H54 (cell line): ENCODE measurements at regions not wholly inside any gene's neighbourhood (a gene's known extent, or its start where the extent isn't known, plus 50 kb on each side); places are given as distances from the start of the nearest gene placed in this dataset.

Source experiments
- DNase-seq: peaks from one replicate; pipeline ENCODE4 v3.0.0; 2011; ENCODE audit warnings: low spot score, mixed read lengths; ENCODE audit not compliant: insufficient read length
- FAIRE-seq: peaks from 3 replicates; lab custom pipeline; 2011; peaks lifted over from hg19 to GRCh38; lab: Jason Lieb, UNC
- POLR2A ChIP-seq: IDR thresholded peaks from 2 replicates; pipeline ENCODE4 v1.6.1; 2011; ENCODE audit warnings: low read depth, mild to moderate bottlenecking, low read length

- TF ChIP-seq POLR2A, result no peak
- DNase-seq (no peak), FAIRE-seq (no peak)
Measured at GRCh38 chr14:44030831-44031383, 476.2 kb downstream of the FSCB start.

GRCh38 chr14:44029933-44030332 lies 477.1 kb downstream of the FSCB start:
- TF ChIP-seq POLR2A, result no peak
- no peak for FAIRE-seq
- DNase-seq, result no peak

- DNase-seq, result no peak
- FAIRE-seq, result no peak
Measured at GRCh38 chr14:44027397-44027796, 479.7 kb downstream of the FSCB start.

GRCh38 chr14:44010595-44010994 lies 496.5 kb downstream of the FSCB start:
- FAIRE-seq (no peak), DNase-seq (no peak)
- TF ChIP-seq POLR2A, result no peak

More at GRCh38 chr14:44027397-44027796, 479.7 kb downstream of the FSCB start:
- no peak for TF ChIP-seq POLR2A

- no peak for FAIRE-seq
- TF ChIP-seq POLR2A, result no peak
Measured at GRCh38 chr14:44010071-44010470, 497.0 kb downstream of the FSCB start.

GRCh38 chr14:44009642-44010041 lies 497.4 kb downstream of the FSCB start:
- no peak for FAIRE-seq
- TF ChIP-seq POLR2A, result no peak
- DNase-seq, result no peak

More at GRCh38 chr14:44010071-44010470, 497.0 kb downstream of the FSCB start:
- DNase-seq, result no peak

- no peak for DNase-seq
- no peak for TF ChIP-seq POLR2A
- FAIRE-seq, result no peak
Measured at GRCh38 chr14:43988989-43989388, 518.1 kb downstream of the FSCB start.

- no peak for TF ChIP-seq POLR2A
- FAIRE-seq, result no peak
- no peak for DNase-seq
Measured at GRCh38 chr14:43983721-43984120, 523.4 kb downstream of the FSCB start.

- no peak for FAIRE-seq
- no peak for DNase-seq
- TF ChIP-seq POLR2A, result no peak
Measured at GRCh38 chr14:43981135-43981768, 525.8 kb downstream of the FSCB start.

- no peak for TF ChIP-seq POLR2A
- DNase-seq (no peak), FAIRE-seq (no peak)
Measured at GRCh38 chr14:43956741-43957140, 550.3 kb downstream of the FSCB start.

- no peak for DNase-seq
- no peak for TF ChIP-seq POLR2A
- no peak for FAIRE-seq
Measured at GRCh38 chr14:43949400-43949799, 557.7 kb downstream of the FSCB start.

- no peak for FAIRE-seq
Measured at GRCh38 chr14:43939836-43940235, 567.2 kb downstream of the FSCB start.

GRCh38 chr14:43938588-43939281 lies 568.3 kb downstream of the FSCB start:
- FAIRE-seq (no peak), DNase-seq (no peak)
- TF ChIP-seq POLR2A, result no peak

More at GRCh38 chr14:43939836-43940235, 567.2 kb downstream of the FSCB start:
- TF ChIP-seq POLR2A, result no peak
- no peak for DNase-seq

- DNase-seq, result no peak
- FAIRE-seq, result no peak
- TF ChIP-seq POLR2A, result no peak
Measured at GRCh38 chr14:43937001-43937400, 570.1 kb downstream of the FSCB start.
